IPS-18c (cell line): ENCODE measurements at regions not wholly inside any gene's neighbourhood (a gene's known extent, or its start where the extent isn't known, plus 50 kb on each side); places are given as distances from the start of the nearest gene placed in this dataset.
A peak's percentile ranks its signal among the peaks of the same experiment; 100 is the strongest.
"Not testable (repeated sequence)": the region's sequence is repeated elsewhere in the genome, so short reads cannot be mapped to it uniquely, and the experiment has no call there.

Experiments
- H3K4me3 ChIP-seq: 2 replicates; pipeline ENCODE4 v1.7.0; 2013; ENCODE audit warnings: low read depth, mild to moderate bottlenecking, low read length, moderate library complexity; ENCODE audit not compliant: insufficient read depth
- H3K9me3 ChIP-seq: one replicate; pipeline ENCODE4 v1.6.1; 2013; ENCODE audit warnings: mild to moderate bottlenecking, low read length, moderate library complexity; ENCODE audit not compliant: control insufficient read depth, insufficient read depth

DNA sequence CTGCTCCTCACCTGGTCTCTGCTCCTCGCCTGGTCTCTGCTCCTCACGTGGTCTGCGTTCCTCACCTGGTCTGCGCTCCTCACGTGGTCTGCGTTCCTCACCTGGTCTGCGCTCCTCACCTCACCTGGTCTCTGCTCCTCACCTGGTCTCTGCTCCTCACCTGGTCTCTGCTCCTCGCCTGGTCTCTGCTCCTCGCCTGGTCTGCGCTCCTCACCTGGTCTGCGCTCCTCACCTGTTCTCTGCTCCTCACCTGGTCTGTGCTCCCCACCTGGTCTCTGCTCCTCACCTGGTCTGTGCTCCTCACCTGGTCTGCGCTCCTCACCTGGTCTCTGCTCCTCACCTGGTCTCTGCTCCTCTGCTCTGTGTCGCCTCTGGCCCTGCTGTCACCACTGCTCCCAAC is 73.5 kb upstream of the CTDP1 start:
- not testable (repeated sequence) for H3K4me3 ChIP-seq, H3K9me3 ChIP-seq

- H3K9me3 ChIP-seq, result no peaks in the 10 kb centered on the region
- H3K4me3 ChIP-seq, result no peak overlapping the region
Observed at GRCh38 chr18:79606621-79607331, 72.8 kb upstream of the CTDP1 start.

- Histone ChIP-seq H3K4me3 (no peak overlapping the region), H3K9me3 (no peaks in the 10 kb centered on the region)
Observed at GRCh38 chr18:79607361-79607952, 72.1 kb upstream of the CTDP1 start.

GRCh38 chr18:79608069-79608468 is 71.5 kb upstream of the CTDP1 start:
- no peak overlapping the region for H3K4me3 ChIP-seq
- no peaks in the 10 kb centered on the region for H3K9me3 ChIP-seq

DNA sequence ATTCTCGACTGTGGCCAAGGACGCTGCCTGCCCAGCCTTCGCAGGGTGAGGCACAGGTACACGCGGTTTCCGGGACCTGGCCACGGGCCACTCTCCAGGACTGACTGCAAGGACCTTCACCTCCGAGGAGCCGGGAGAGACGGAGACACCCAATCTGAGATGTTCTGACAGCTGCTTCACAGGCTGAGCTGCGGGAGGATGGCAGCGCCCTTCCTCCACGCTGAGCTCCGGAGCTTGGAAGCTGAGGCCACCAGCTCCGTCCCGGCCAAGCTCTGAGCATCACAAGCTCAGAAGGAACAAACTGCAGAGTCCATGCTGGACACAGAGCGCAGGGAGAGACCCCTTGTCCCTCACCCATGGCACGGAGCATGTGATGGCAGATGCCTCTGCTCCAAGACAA is 71.1 kb upstream of the CTDP1 start:
- H3K9me3 ChIP-seq, result no peaks in the 10 kb centered on the region
- H3K4me3 ChIP-seq, result no peak overlapping the region

- H3K4me3 ChIP-seq, result no peak overlapping the region
Observed at GRCh38 chr18:79608999-79609461, 70.6 kb upstream of the CTDP1 start.

DNA sequence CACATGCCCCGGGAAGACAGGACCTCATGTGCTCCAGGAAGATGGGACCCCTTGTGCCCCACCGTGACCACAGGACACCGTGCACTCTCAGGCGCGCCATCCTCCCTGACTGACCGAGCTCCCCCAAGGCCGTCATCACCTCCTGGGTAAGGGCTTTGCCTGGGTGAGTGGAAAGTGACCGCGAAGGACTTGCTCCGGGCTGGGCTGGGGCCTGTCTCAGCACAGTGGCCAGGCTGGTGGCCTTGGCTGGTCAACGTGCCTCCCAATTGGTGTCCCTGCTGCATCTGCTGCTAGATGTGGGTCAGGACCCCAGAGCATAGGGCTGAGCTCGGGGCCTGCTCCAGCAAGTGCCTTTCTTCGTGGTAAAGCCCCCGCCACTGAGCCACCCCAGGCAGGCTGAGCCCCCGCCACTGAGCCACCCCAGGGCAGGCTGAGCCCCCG is 69.7 kb upstream of the CTDP1 start:
- Histone ChIP-seq H3K9me3 (no peaks in the 10 kb centered on the region), H3K4me3 (no peak overlapping the region)

More at GRCh38 chr18:79608999-79609461, 70.6 kb upstream of the CTDP1 start:
- H3K9me3 ChIP-seq, result no peaks in the 10 kb centered on the region

DNA sequence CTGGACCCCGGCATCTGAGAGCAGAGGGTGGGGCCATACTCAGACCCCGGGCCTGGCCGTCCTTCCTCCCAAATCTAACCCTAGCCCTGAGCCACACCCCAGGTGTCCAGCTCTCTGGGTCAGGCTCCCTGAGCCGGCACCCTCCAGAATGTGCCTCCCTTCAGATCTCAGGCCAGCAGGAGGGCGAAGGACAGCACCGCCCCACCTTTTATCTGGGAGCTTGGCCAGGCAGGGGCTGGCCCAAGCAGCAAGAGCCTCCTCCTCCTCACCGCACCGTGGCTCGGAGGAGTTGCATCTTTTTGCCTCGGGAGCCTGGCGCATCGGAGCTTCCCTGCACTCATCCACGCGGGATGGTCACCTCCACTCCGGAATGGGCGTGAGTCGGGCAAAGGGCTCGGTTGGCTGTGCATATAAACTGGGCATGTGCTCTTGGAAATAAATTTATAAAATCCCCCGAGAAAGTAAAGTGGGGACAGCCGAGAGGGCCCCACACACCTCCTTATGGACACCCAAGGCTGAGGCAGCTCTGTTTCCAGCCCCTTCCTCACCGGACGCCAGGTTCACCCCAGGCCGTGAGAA is 69.1 kb upstream of the CTDP1 start:
- H3K9me3 ChIP-seq, result no peaks in the 10 kb centered on the region
- no peak overlapping the region for H3K4me3 ChIP-seq

DNA sequence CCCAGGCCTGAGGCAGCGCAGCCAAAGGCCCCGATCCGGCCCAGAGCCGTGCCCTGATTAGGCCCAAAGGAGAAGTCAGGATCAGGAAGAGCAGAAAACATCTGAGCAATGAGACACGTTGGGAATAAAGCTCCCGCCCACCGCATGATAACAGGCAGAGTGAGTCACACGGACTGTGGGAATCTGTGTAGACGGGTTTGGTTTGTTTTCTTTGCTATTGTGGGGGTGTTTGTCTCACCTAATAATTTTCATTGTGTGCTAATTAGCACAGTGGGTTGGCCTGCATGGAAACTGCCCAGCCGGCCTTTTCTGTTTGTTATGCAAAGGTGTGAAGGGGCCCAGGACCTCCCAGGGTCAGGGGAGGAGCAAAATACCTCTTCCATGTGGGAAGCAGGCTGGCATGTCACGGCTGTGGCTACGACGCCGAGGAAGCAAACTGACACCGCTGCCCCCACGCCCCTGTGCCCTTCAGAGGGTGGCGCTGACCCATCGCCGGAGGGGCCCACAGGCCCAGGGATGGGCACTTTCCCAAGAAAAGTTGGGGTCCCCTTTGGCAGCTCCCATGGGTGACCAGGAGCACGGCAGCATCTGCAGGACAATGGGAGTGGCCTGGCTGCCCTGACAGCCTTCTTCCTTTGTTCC is 68.4 kb upstream of the CTDP1 start:
- no peaks in the 10 kb centered on the region for H3K9me3 ChIP-seq
- no peak overlapping the region for H3K4me3 ChIP-seq

DNA sequence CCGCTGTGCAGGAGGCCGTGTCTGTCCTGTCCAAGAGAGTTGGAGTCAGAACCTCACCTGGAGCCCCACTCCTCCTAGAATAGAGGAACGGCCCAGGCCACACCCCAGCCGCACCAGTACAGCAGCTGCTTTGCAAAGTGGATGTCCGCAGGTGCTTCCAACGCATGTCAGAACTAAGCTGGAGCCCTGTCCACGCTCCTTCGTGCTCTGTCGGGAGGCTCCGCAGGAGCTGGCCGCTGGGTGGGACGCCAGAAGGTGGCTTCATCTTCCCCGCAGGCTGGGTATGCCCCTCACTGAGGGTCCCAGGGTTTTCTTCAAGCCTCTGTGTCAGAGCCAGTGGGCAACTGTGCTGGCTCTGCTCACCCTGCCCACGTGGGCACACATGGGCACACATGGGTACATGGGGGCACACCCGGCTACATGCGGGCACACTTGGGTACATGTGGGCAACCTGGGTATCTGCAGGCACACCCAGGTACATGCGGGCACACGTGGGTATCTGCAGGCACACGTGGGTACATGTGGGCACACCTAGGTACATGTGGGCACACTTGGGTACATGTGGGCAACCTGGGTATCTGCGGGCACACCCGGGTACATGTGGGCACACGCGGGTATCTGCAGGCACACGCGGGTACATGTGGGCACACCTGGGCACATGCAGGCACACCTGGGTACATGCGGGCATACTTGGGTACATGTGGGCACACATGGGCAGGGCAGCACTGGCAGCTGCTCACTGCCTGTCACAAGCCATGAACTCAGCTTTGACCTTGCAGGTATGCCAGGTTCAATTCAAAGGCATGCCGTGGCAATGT is 67.1 kb upstream of the CTDP1 start:
- no peaks in the 10 kb centered on the region for H3K9me3 ChIP-seq
- no peak overlapping the region for H3K4me3 ChIP-seq

GRCh38 chr18:79613186-79613931 is 66.2 kb upstream of the CTDP1 start:
- H3K9me3 ChIP-seq, result no peaks in the 10 kb centered on the region
- H3K4me3 ChIP-seq, result no peak overlapping the region

DNA sequence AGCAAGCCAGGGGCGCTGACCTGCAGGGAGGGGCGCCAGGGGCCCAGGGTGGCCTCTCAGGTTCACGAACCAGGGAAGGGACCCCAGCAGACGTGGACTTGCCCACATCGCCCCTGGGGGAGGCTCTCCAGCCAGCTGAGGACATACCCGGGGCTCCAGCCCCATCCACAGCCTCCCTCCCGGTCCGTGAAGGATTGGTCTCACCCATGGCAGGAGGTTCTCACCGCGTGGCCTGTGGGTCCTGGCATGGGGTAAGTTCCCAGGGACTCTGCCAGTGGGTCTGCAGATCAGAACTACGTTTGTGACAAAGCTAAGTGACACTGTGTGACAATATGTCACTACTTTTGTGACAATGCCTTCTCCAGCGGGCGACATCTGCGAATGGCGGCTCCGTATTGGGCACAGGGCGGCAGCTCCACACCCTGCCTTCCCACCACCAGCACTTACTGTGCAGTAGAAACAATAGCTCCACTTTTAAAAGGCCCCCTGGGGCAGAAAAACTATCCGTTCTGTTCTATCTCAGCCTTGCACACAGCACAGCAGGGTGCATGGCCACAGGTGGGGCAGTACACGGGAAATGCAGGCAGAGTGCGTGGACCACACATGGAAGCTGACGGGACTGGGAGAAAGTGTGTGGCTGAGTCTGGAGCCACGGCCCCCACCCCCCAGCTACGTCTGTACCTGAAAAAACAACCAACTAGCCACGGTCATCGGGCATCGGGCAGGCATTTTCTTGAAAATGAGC is 65.2 kb upstream of the CTDP1 start:
- H3K4me3 ChIP-seq, result no peak overlapping the region
- H3K9me3 ChIP-seq, result no peaks in the 10 kb centered on the region

GRCh38 chr18:79615091-79615490 is 64.5 kb upstream of the CTDP1 start:
- Histone ChIP-seq H3K9me3 (no peaks in the 10 kb centered on the region), H3K4me3 (no peak overlapping the region)

GRCh38 chr18:79615586-79615985 is 64.0 kb upstream of the CTDP1 start:
- H3K9me3 ChIP-seq, result no peaks in the 10 kb centered on the region
- H3K4me3 ChIP-seq, result no peak overlapping the region

- Histone ChIP-seq H3K4me3 (peak overlapping the region; percentile 36; the same call in 1 of the 2 replicates), H3K9me3 (no peaks in the 10 kb centered on the region)
Observed at GRCh38 chr18:79616651-79617510, 62.7 kb upstream of the CTDP1 start.
